HCT116 (cell line): ENCODE measurements at regions not wholly inside any gene's neighbourhood (a gene's known extent, or its start where the extent isn't known, plus 50 kb on each side); places are given as distances from the start of the nearest gene placed in this dataset.

Experiments used
- ATAC-seq: fragments of 200-7000 bp; cut with Tn5 transposase; 2 replicates; pipeline ENCODE4 v1.9.1; 2020; ENCODE audit warnings: mild to moderate bottlenecking, moderate library complexity
- BruUV-seq: library from RNA; stranded (reverse); fragments of 400-500 nt; replicated peaks from 2 replicates; lab custom pipeline; 2021; lab: Mats Ljungman, UMichigan
- CTCF ChIA-PET: fragments of 300-600 bp; sonication (Branson Sonifier 250); formaldehyde crosslinking; loops from one replicate; lab custom pipeline; 2021; ENCODE audit warnings: antibody characterized with exemption; lab: Charles Lee
- POLR2A ChIA-PET: fragments of 300-600, 350-600 bp; sonication (Branson Sonifier 250); formaldehyde crosslinking; loops from one replicate; lab custom pipeline; 2021; ENCODE audit warnings: antibody characterized with exemption; lab: Charles Lee
- RAD21 ChIA-PET, 2 experiments: fragments of 300-600 bp; sonication (Branson Sonifier 250); formaldehyde crosslinking; loops; one replicate each; lab custom pipeline; 2023; ENCODE audit warnings: low total read pairs in 2 of 2; ENCODE audit not compliant: uncharacterized antibody in 2 of 2, unreplicated experiment in 2 of 2, low non-redundant PET in 1 of 2; lab: Charles Lee
- DNase-seq: peaks from one replicate; pipeline ENCODE4 v3.0.0-alpha.2; 2010; ENCODE audit warnings: low read depth, low spot score
- H2AFZ ChIP-seq: fragments of 200-600 bp; shearing (Covaris generic), sonication (generic); 2 replicates; pipeline ENCODE4 v1.6.1; 2017; ENCODE audit warnings: low read depth, mixed run types, mixed read lengths, antibody characterized with exemption, low read length; ENCODE audit not compliant: poor library complexity, severe bottlenecking
- H3K27ac ChIP-seq: 2 replicates; pipeline ENCODE4 v1.5.1; 2012; ENCODE audit warnings: low read depth, low read length
- H3K27me3 ChIP-seq: fragments of 200-600 bp; sonication (generic); 2 replicates; pipeline ENCODE4 v1.6.1; 2016; ENCODE audit warnings: mixed run types, low read length, mixed read lengths; ENCODE audit not compliant: insufficient read depth
- H3K36me3 ChIP-seq, 2 experiments: fragments of 200-500 bp in 1 of 2; fragments of 200-600 bp in 1 of 2; sonication (Bioruptor generic) in 1 of 2; sonication (generic) in 1 of 2; 2 replicates each; pipeline versions ENCODE4 v1.5.1 to v1.6.1; 2014 to 2016; ENCODE audit warnings: low read length in 2 of 2, inconsistent platforms in 1 of 2, mixed read lengths in 1 of 2, mixed run types in 1 of 2; ENCODE audit not compliant: insufficient read depth in 2 of 2, control insufficient read depth in 1 of 2
- H3K4me1 ChIP-seq, 2 experiments: fragments of 200-600 bp in 1 of 2; sonication (generic) in 1 of 2; 2 replicates each; pipeline versions ENCODE4 v1.5.1 to v1.6.1; 2012 to 2017; ENCODE audit warnings: low read length in 2 of 2, inconsistent platforms in 1 of 2, mild to moderate bottlenecking in 1 of 2, mixed read lengths in 1 of 2, mixed run types in 1 of 2, moderate library complexity in 1 of 2; ENCODE audit not compliant: insufficient read depth in 2 of 2, control insufficient read depth in 1 of 2
- H3K4me2 ChIP-seq: fragments of 200-600 bp; sonication (generic); 2 replicates; pipeline ENCODE4 v1.6.1; 2017; ENCODE audit warnings: mixed run types, low read length, mixed read lengths
- H3K4me3 ChIP-seq, 2 experiments: fragments of 200-600 bp in 1 of 2; sonication (generic) in 1 of 2; replicated peaks in 1 of 2; 2 replicates each; pipeline ENCODE4 v1.5.1; 2011 to 2016; ENCODE audit warnings: low read length in 2 of 2, control low read depth in 1 of 2, low read depth in 1 of 2, mild to moderate bottlenecking in 1 of 2, mixed read lengths in 1 of 2, mixed run types in 1 of 2
- H3K79me2 ChIP-seq: fragments of 200-600 bp; sonication (generic); 2 replicates; pipeline ENCODE4 v1.6.1; 2017; ENCODE audit warnings: mild to moderate bottlenecking, mixed run types, low read length, moderate library complexity, mixed read lengths; ENCODE audit not compliant: insufficient read depth
- H3K9ac ChIP-seq: fragments of 200-600 bp; sonication (generic); 2 replicates; pipeline ENCODE4 v1.6.1; 2016; ENCODE audit warnings: low read length, mixed read lengths
- H3K9me2 ChIP-seq: fragments of 200-600 bp; sonication (generic), shearing (Covaris generic); 2 replicates; pipeline ENCODE4 v1.6.1; 2017; ENCODE audit warnings: mixed run types, mild to moderate bottlenecking, moderate library complexity; ENCODE audit not compliant: insufficient read depth
- H3K9me3 ChIP-seq, 2 experiments: fragments of 200-500 bp in 1 of 2; fragments of 200-600 bp in 1 of 2; sonication (Bioruptor generic) in 1 of 2; sonication (generic) in 1 of 2; 2 replicates each; pipeline ENCODE4 v1.6.1; 2014 to 2017; ENCODE audit warnings: low read length in 2 of 2, mixed read lengths in 2 of 2, inconsistent platforms in 1 of 2, low read depth in 1 of 2, mild to moderate bottlenecking in 1 of 2, mixed run types in 1 of 2, moderate library complexity in 1 of 2; ENCODE audit not compliant: control insufficient read depth in 1 of 2, insufficient read depth in 1 of 2
- H4K20me1 ChIP-seq: fragments of 200-600 bp; sonication (generic), shearing (Covaris generic); 2 replicates; pipeline ENCODE4 v1.6.1; 2017; ENCODE audit warnings: mixed run types, mild to moderate bottlenecking, moderate library complexity; ENCODE audit not compliant: insufficient read depth
- CBX3 ChIP-seq: IDR thresholded peaks from 2 replicates; pipeline ENCODE4 v1.6.1; 2012; ENCODE audit warnings: low read depth
- CEBPB ChIP-seq: IDR thresholded peaks from 2 replicates; pipeline ENCODE4 v1.6.1; 2012; ENCODE audit warnings: low read depth
- ELF1 ChIP-seq: IDR thresholded peaks from 2 replicates; pipeline ENCODE4 v1.6.1; 2012; ENCODE audit warnings: low read depth, borderline replicate concordance
- EZH2phosphoT487 ChIP-seq: fragments of 200-600 bp; IDR thresholded peaks from 2 replicates; pipeline ENCODE4 v1.6.1; 2018; ENCODE audit warnings: antibody characterized with exemption, borderline replicate concordance
- JUND ChIP-seq: IDR thresholded peaks from 2 replicates; pipeline ENCODE4 v1.6.1; 2012
- POLR2A ChIP-seq: IDR thresholded peaks from 2 replicates; pipeline ENCODE4 v1.7.0; 2011; ENCODE audit warnings: borderline replicate concordance; ENCODE audit not compliant: insufficient read depth, insufficient read length; ENCODE audit errors: extremely low read depth
- POLR2AphosphoS5 ChIP-seq: IDR thresholded peaks from 2 replicates; pipeline ENCODE4 v1.6.1; 2011; ENCODE audit warnings: mild to moderate bottlenecking, low read depth, low read length, moderate library complexity
- SP1 ChIP-seq: IDR thresholded peaks from 2 replicates; pipeline ENCODE4 v1.6.1; 2012; ENCODE audit warnings: low read depth
- ZBTB33 ChIP-seq: IDR thresholded peaks from 2 replicates; pipeline ENCODE4 v1.6.1; 2011; ENCODE audit warnings: mild to moderate bottlenecking, low read length, moderate library complexity; ENCODE audit not compliant: insufficient replicate concordance; ENCODE audit errors: extremely low read depth
- ZNF274 ChIP-seq: fragments of 200-500 bp; sonication (Bioruptor generic); IDR thresholded peaks from 2 replicates; pipeline ENCODE4 v1.6.1; 2014; ENCODE audit warnings: mild to moderate bottlenecking, low read depth, low read length, inconsistent platforms
- intact Hi-C: fragments of 100-400 bp; cut with micrococcal nuclease; formaldehyde crosslinking; loops from 2 replicates; pipeline ENCODE4 v1.10.0; 2022
- TF ChIP-seq, protein P1 (sequence below), 3 experiments: fragments of 200-600 bp in 1 of 3; sonication (generic) in 1 of 3; IDR thresholded peaks in 2 of 3; conservative IDR thresholded peaks in 1 of 3; 2 replicates each; pipeline ENCODE4 v1.5.1; 2012 to 2017; ENCODE audit warnings: low read depth in 2 of 3, low read length in 2 of 3, antibody characterized with exemption in 1 of 3, borderline replicate concordance in 1 of 3, control low read depth in 1 of 3, mild to moderate bottlenecking in 1 of 3, mixed read lengths in 1 of 3, mixed run types in 1 of 3, moderate library complexity in 1 of 3; ENCODE audit not compliant: insufficient read depth in 1 of 3

DNA sequence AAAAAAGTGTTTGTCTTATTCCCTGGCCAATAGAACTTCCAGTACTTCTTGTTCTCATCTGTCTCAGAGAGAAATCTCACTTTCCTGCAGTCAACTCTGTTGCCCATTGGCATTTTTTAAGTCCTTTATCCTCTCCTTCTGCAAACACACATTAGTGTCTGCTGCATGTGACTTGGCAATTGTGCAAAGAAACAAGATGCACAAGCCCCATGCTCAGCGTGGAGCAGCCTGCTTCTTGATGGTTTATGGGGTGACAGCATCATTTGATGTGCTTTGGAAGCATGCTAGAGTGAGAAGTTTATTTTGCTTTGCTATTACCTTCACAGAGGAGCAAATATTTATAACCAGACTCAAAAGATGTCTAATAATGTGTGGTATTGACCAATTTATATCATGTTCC lies 238.2 kb downstream of the FAT3 start:
- BruUV-seq: no TSS peak
- Histone ChIP-seq H3K4me2 (no peak overlapping the region), H3K9ac (no peak overlapping the region), H3K27me3 (no peaks in the 10 kb centered on the region), H4K20me1 (no peaks in the 10 kb centered on the region), H3K9me2 (no peaks in the 10 kb centered on the region), H3K36me3 (no peaks in the 10 kb centered on the region), H3K4me3 (no peak overlapping the region), H3K4me1 (no peaks in the 10 kb centered on the region), H3K9me3 (peaks cover 3 to 5% of the 10 kb centered on the region in 2 experiments; a peak in 2 of 4 replicates), H3K79me2 (no peaks in the 10 kb centered on the region), H2AFZ (no peak overlapping the region), H3K27ac (no peak overlapping the region)
- intact Hi-C loops: no loop called here
- DNase-seq (no peak), ATAC-seq (no peak)
- ChIA-PET RAD21 (no interaction called here), CTCF (no interaction called here), POLR2A (no interaction called here)
- no peak for TF ChIP-seq ZBTB33
- no peak for TF ChIP-seq EZH2phosphoT487
- TF ChIP-seq POLR2A: no peak
- TF ChIP-seq POLR2AphosphoS5: no peak
- TF ChIP-seq ZNF274: no peak
- no peak for TF ChIP-seq CEBPB
- TF ChIP-seq SP1: no peak
- no peak for TF ChIP-seq JUND
- TF ChIP-seq ELF1: no peak
- TF ChIP-seq, protein P1, sequence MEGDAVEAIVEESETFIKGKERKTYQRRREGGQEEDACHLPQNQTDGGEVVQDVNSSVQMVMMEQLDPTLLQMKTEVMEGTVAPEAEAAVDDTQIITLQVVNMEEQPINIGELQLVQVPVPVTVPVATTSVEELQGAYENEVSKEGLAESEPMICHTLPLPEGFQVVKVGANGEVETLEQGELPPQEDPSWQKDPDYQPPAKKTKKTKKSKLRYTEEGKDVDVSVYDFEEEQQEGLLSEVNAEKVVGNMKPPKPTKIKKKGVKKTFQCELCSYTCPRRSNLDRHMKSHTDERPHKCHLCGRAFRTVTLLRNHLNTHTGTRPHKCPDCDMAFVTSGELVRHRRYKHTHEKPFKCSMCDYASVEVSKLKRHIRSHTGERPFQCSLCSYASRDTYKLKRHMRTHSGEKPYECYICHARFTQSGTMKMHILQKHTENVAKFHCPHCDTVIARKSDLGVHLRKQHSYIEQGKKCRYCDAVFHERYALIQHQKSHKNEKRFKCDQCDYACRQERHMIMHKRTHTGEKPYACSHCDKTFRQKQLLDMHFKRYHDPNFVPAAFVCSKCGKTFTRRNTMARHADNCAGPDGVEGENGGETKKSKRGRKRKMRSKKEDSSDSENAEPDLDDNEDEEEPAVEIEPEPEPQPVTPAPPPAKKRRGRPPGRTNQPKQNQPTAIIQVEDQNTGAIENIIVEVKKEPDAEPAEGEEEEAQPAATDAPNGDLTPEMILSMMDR (IDR thresholded peaks at IDR 0.05 in 2 of 3, conservative IDR thresholded peaks at IDR 0.05 in 1 of 3; ENCODE audit: borderline replicate concordance in 1 of 3, insufficient read depth in 1 of 3, low read depth in 2 of 3, low read length in 2 of 3): no peak
- no peak for TF ChIP-seq CBX3
